IMR-90 (cell line): ENCODE measurements at regions not wholly inside any gene's neighbourhood (a gene's known extent, or its start where the extent isn't known, plus 50 kb on each side); places are given as distances from the start of the nearest gene placed in this dataset.

Source experiments
- ATAC-seq: fragments of 200-7000 bp; cut with Tn5 transposase; 2 replicates; pipeline ENCODE4 v1.9.1; 2020; ENCODE audit warnings: low read depth, mild to moderate bottlenecking, moderate library complexity
- BruUV-seq: library from RNA; stranded (reverse); fragments of 400-500 nt; replicated peaks from 2 replicates; lab custom pipeline; 2021; lab: Mats Ljungman, UMichigan
- CTCF ChIA-PET: fragments of 300-600 bp; formaldehyde crosslinking; extraction: SDS; loops from one replicate; lab custom pipeline; 2021; ENCODE audit warnings: antibody characterized with exemption; lab: Yijun Ruan, JAX
- POLR2A ChIA-PET: fragments of 300-600 bp; sonication (Branson Sonifier 250); formaldehyde crosslinking; loops from one replicate; lab custom pipeline; 2022; ENCODE audit warnings: antibody characterized with exemption; ENCODE audit not compliant: unreplicated experiment; lab: Charles Lee
- DNase-seq: peaks from one replicate; pipeline ENCODE4 v3.0.0; 2013
- H2AFZ ChIP-seq: replicated peaks from 2 replicates; pipeline ENCODE3; 2013; ENCODE audit warnings: low read length, mild to moderate bottlenecking; ENCODE audit not compliant: poor library complexity
- H2AK5ac ChIP-seq: 2 replicates; pipeline ENCODE4 v1.6.1; 2013; ENCODE audit warnings: low read depth, low read length, inconsistent platforms
- H2AK9ac ChIP-seq: replicated peaks from 2 replicates; pipeline ENCODE3; 2013; ENCODE audit warnings: mild to moderate bottlenecking, low read depth, low read length, moderate library complexity; ENCODE audit not compliant: poor library complexity
- H2BK120ac ChIP-seq: 2 replicates; pipeline ENCODE4 v1.6.1; 2013; ENCODE audit warnings: low read depth, low read length, inconsistent platforms
- H2BK15ac ChIP-seq: 3 replicates; pipeline ENCODE4 v1.6.1; 2013; ENCODE audit warnings: low read depth, low read length, inconsistent platforms
- H2BK20ac ChIP-seq: 2 replicates; pipeline ENCODE4 v1.6.1; 2013; ENCODE audit warnings: low read depth, mild to moderate bottlenecking, inconsistent platforms, low read length, moderate library complexity
- H2BK5ac ChIP-seq: 2 replicates; pipeline ENCODE4 v1.6.1; 2013; ENCODE audit warnings: mild to moderate bottlenecking, low read depth, low read length, inconsistent platforms; ENCODE audit not compliant: poor library complexity, severe bottlenecking
- H3K14ac ChIP-seq: replicated peaks from 2 replicates; pipeline ENCODE4 v1.6.1; 2013; ENCODE audit warnings: low read depth, low read length, inconsistent platforms
- H3K18ac ChIP-seq: 2 replicates; pipeline ENCODE4 v1.6.1; 2013; ENCODE audit warnings: low read depth, low read length, control low read depth
- H3K23ac ChIP-seq: 2 replicates; pipeline ENCODE4 v1.6.1; 2013; ENCODE audit warnings: low read depth, low read length, inconsistent platforms
- H3K27ac ChIP-seq: 2 replicates; pipeline ENCODE4 v1.5.1; 2013; ENCODE audit warnings: mild to moderate bottlenecking, control low read depth, low read length; ENCODE audit not compliant: insufficient read depth
- H3K27me3 ChIP-seq: 2 replicates; pipeline ENCODE4 v1.6.1; 2013; ENCODE audit warnings: low read length; ENCODE audit not compliant: control insufficient read depth, insufficient read depth
- H3K36me3 ChIP-seq: 2 replicates; pipeline ENCODE4 v1.6.1; 2013; ENCODE audit warnings: low read length, mixed read lengths; ENCODE audit not compliant: control insufficient read depth, insufficient read depth
- H3K4ac ChIP-seq: 2 replicates; pipeline ENCODE4 v1.6.1; 2013; ENCODE audit warnings: low read depth, low read length, inconsistent platforms
- H3K4me1 ChIP-seq: 2 replicates; pipeline ENCODE4 v1.6.1; 2013; ENCODE audit warnings: low read length, mixed read lengths; ENCODE audit not compliant: control insufficient read depth, insufficient read depth
- H3K4me2 ChIP-seq: 2 replicates; pipeline ENCODE4 v1.6.1; 2013; ENCODE audit warnings: low read depth, mild to moderate bottlenecking, control low read depth, low read length, moderate library complexity
- H3K4me3 ChIP-seq: 2 replicates; pipeline ENCODE4 v1.5.1; 2013; ENCODE audit warnings: low read depth, mild to moderate bottlenecking, control low read depth, low read length, moderate library complexity; ENCODE audit not compliant: insufficient read depth
- H3K56ac ChIP-seq: 2 replicates; pipeline ENCODE4 v1.6.1; 2013; ENCODE audit warnings: low read length, inconsistent platforms; ENCODE audit not compliant: insufficient read depth; ENCODE audit errors: extremely low read depth
- H3K79me1 ChIP-seq, 2 experiments: 2 replicates each; pipeline ENCODE4 v1.6.1; 2013; ENCODE audit warnings: low read length in 2 of 2, inconsistent platforms in 1 of 2, low read depth in 1 of 2
- H3K9ac ChIP-seq: 2 replicates; pipeline ENCODE4 v1.6.1; 2013; ENCODE audit warnings: low read depth, low read length, control low read depth
- H3K9me1 ChIP-seq: 2 replicates; pipeline ENCODE4 v1.6.1; 2013; ENCODE audit warnings: low read length, inconsistent platforms; ENCODE audit not compliant: insufficient read depth
- H3K9me3 ChIP-seq: 2 replicates; pipeline ENCODE4 v1.6.1; 2013; ENCODE audit warnings: low read length; ENCODE audit not compliant: control insufficient read depth, insufficient read depth
- H4K20me1 ChIP-seq: 2 replicates; pipeline ENCODE4 v1.6.1; 2013; ENCODE audit warnings: low read length, inconsistent platforms; ENCODE audit not compliant: insufficient read depth
- H4K5ac ChIP-seq: 2 replicates; pipeline ENCODE4 v1.6.1; 2013; ENCODE audit warnings: mild to moderate bottlenecking, low read depth, low read length, control low read depth
- H4K8ac ChIP-seq, 2 experiments: 2 replicates each; pipeline ENCODE4 v1.6.1; 2013; ENCODE audit warnings: low read depth in 2 of 2, low read length in 2 of 2, control low read depth in 1 of 2, inconsistent platforms in 1 of 2
- H4K91ac ChIP-seq: 2 replicates; pipeline ENCODE4 v1.6.1; 2013; ENCODE audit warnings: low read depth, low read length, inconsistent platforms; ENCODE audit not compliant: insufficient read depth
- BHLHE40 ChIP-seq: fragments of 150-350 bp; IDR thresholded peaks from 2 replicates; pipeline ENCODE4 v1.6.1; 2016; ENCODE audit warnings: mild to moderate bottlenecking, low read depth, low read length
- POLR2A ChIP-seq: IDR thresholded peaks from 2 replicates; pipeline ENCODE4 v1.6.1; 2012; ENCODE audit warnings: mild to moderate bottlenecking, low read depth, low read length
- WGBS, 2 experiments: methylation state at CpG; one replicate each; pipeline versions ENCODE4 v1.1.5 to v1.1.7; 2013; ENCODE audit warnings: missing lambda C conversion rate in 2 of 2; ENCODE audit not compliant: insufficient read length in 1 of 2; ENCODE audit errors: extremely low coverage in 2 of 2; 5-methylcytosine and 5-hydroxymethylcytosine counted together
- dilution Hi-C: fragments of 300-500 bp; cut with HindIII; formaldehyde crosslinking; loops from one replicate; pipeline ENCODE4 v1.14.3; 2018; ENCODE audit warnings: low sequenced_read_pairs; ENCODE audit not compliant: unreplicated experiment
- in situ Hi-C: fragments of 300-500 bp; cut with MboI; formaldehyde crosslinking; loops from 3 replicates; pipeline ENCODE4 v1.14.3; 2019; ENCODE audit warnings: low sequenced_read_pairs, inconsistent platforms, mixed read lengths
- intact Hi-C: fragments of 100-400 bp; cut with micrococcal nuclease; formaldehyde crosslinking; loops from 2 replicates; pipeline ENCODE4 v1.10.0; 2022

- Histone ChIP-seq H2AK5ac (no peak overlapping the region), H3K9ac (no peak overlapping the region), H3K27ac (no peak overlapping the region), H4K5ac (no peak overlapping the region), H2BK15ac (no peak overlapping the region), H3K79me1 (no peaks in the 10 kb centered on the region), H3K27me3 (peaks cover 25% of the 10 kb centered on the region), H3K9me1 (no peaks in the 10 kb centered on the region), H3K14ac (no peak overlapping the region), H2AK9ac (no peak overlapping the region), H2BK5ac (no peak overlapping the region), H4K91ac (no peak overlapping the region), H3K4ac (no peak overlapping the region), H3K23ac (no peak overlapping the region), H3K36me3 (no peaks in the 10 kb centered on the region), H3K9me3 (peaks cover 3% of the 10 kb centered on the region; the same call in 1 of the 2 replicates), H2AFZ (no peak overlapping the region), H2BK20ac (no peak overlapping the region), H3K4me3 (no peak overlapping the region), H4K8ac (no peak overlapping the region), H3K4me2 (no peak overlapping the region), H2BK120ac (no peak overlapping the region), H3K18ac (no peak overlapping the region), H3K4me1 (no peaks in the 10 kb centered on the region), H4K20me1 (no peaks in the 10 kb centered on the region), H3K56ac (no peak overlapping the region)
- intact Hi-C loops (no loop called here), in situ Hi-C loops (no loop called here), dilution Hi-C loops (no loop called here)
- ChIA-PET POLR2A (no interaction called here), CTCF (interaction anchor here (0.5 kb wide), 1 partner anchor 162 kb away, joined by 5 read pairs; no protein-coding TSS in a partner anchor)
- no TSS peak for BruUV-seq
- no peak for DNase-seq
- ATAC-seq: no peak
- 75% methylated on average over 4 of the region's 12 CpGs; no CpG with 5 or more reads in 1 of the 2 experiments for WGBS, 2 experiments
- no peak for TF ChIP-seq POLR2A
- TF ChIP-seq BHLHE40: no peak
These were observed 147.2 kb downstream of the ASB1 start for GRCh38 chr2:238573916-238574315.
